Left renal cortex interstitium (tissue), 4 donors: ENCODE measurements at regions not wholly inside any gene's neighbourhood (a gene's known extent, or its start where the extent isn't known, plus 50 kb on each side); places are given as distances from the start of the nearest gene placed in this dataset.

Experiments used
- DNase-seq, 4 donors: peaks; one replicate each; pipeline ENCODE4 v3.0.0-alpha.2; 2013; ENCODE audit warnings: low read depth in 4 of 4, low spot score in 2 of 4, missing footprints in 1 of 4

- DNase-seq = peak in 3 of 4 donors; percentile 44 to 58 (median 55)
These were observed 337.3 kb upstream of the CBLB start for GRCh38 chr3:106206146-106206545.

DNA sequence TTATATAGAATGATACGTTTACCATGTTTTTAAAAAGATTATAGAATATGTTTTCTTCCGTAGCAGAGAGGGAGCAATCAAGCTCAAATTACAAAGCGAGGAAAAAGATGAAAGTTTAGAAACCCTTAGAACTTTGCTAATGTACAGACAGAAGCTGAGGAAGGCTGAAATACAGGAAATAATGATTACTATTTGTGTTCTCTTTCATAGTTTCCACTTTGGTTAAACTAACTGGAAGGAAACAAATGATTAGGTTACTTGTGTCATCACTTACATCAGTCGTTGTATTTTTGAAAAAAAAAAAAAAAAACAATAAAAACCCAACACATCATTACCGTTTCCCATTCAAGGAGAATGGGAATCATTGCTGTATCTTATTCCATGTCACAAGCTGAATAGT lies 337.8 kb upstream of the CBLB start:
- no peak for DNase-seq

GRCh38 chr3:106208251-106208650 lies 339.4 kb upstream of the CBLB start:
- DNase-seq = no peak

DNA sequence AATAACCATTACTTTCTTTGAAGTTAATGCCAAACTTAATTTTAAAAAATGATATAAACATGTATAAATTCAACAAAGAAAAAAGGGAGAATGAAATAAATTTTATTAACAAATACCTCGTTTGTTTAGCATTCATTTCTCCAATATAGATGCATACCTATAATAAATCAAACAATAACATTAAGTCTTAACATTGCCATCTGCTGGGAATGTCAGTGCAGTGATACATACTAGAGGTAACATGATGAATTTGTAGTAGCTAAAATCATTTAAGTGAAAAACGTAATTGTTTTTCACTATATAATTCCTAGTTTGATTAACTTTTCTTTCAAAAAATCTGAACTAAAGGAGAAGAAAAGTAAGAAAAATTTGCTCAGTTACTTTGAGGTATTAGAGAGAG lies 340.2 kb upstream of the CBLB start:
- DNase-seq = no peak

DNA sequence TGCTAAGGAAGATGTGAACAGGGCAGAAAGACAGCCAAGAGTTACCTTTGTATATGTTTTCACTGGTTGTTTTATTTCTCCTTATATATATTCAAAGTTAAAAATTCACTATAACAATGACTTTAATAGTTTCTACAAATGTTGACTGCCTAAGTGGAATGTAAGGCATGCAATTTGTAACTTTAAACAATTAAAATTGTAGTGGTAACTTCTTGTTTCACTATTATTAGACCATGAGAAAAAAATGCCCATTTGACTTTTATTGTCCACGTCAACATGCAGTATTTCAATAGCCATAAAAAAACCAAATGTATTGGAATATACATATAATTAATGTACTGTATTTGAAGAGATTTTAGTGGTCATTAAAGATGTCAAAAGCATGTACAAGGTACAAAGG lies 340.7 kb upstream of the CBLB start:
- no peak for DNase-seq

GRCh38 chr3:106210923-106211322 lies 342.1 kb upstream of the CBLB start:
- no peak for DNase-seq

- DNase-seq = no peak
These were observed 343.9 kb upstream of the CBLB start for GRCh38 chr3:106212665-106213222.

DNA sequence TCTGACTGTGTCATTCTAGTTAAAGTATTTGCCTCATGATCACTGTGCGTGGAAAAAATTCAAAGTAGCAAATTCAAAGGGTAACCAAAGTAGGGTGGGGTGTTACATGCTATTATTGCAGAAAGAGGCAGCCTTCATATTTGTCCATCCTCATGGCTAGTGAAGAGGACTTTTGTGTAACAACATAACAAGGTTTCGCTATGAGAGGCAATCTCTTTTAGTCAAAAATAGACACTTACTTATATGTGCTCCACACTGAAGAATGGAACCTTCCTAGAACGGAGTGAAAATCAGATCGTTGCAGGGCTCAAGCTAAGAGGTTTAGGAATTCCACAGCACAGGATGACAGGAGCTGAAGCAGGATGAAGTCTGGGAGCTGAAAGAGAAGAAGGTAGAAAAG lies 345.1 kb upstream of the CBLB start:
- DNase-seq = no peak

DNA sequence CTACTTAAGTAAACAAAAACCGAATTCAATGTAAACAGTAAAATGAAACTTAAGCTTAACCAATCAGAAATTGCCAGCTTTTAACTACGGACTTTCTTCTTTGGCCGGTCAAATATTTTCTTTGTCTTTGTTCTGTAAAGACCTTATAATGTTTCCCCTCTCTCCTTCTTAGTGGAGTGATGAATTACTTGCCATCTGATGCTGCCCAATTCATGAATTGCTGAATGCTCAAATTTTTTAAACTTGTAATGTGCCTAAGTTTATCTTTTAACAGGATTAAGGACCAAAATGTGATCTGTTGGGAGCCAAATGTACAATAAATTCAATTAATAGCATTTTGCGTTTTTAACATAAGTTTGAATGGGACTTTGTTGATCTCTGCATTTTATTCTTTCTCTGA lies 345.8 kb upstream of the CBLB start:
- no peak for DNase-seq

DNA sequence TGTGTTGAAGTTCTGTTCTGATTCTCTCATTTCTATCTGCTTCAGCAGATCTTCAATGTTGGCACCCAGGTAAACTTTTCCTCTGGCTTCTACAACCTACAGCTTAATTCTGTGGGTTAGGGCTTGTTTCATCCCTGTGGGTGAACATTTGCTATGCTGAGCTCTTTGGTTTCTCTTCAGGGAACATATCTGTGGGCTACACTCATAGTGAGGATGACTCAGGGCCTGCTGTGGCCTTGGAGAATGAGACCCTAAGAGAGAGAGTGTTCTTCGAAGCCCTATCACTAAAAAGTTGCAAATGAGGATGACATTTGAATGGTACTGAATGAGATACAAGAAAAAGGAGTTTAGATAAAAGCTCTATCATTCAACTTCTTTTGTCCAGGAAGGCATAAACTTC lies 346.2 kb upstream of the CBLB start:
- no peak for DNase-seq

DNA sequence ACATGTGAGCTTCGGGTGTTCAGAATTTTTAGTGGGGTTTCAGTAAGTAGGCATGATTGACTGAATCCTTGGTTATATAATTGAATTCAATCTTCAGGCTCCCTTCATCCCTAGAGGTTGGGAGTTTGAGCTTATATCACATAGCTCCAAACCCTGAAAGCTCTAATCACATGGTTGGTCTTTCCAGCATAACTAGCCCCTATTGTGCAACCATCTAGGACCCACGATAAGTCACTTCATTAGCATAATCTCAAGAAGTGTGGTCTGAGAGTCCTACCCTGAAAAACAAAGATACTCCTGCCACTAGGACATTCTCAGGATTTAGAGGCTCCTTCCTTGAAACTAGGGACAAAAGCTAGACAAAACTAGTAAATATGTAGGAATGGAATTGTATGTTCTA lies 348.9 kb upstream of the CBLB start:
- DNase-seq = no peak

DNA sequence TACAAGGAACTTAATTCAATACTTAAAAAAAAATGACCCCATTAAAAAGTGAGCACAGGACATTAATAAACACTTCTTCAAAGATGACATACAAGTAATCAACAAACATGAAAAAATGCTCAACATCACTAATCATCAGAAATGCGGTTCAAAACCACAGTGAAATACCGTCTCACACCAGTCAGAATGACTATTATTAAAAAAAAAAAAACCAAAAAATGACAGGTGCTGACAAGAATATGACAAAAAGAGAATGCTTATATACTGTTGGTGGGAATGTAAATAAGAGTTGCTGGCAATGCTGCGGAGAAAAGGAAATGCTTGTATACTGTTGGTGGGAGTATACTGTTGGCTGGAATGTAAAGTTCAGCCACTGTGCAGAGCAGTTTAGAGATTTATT lies 358.3 kb upstream of the CBLB start:
- no peak for DNase-seq

DNA sequence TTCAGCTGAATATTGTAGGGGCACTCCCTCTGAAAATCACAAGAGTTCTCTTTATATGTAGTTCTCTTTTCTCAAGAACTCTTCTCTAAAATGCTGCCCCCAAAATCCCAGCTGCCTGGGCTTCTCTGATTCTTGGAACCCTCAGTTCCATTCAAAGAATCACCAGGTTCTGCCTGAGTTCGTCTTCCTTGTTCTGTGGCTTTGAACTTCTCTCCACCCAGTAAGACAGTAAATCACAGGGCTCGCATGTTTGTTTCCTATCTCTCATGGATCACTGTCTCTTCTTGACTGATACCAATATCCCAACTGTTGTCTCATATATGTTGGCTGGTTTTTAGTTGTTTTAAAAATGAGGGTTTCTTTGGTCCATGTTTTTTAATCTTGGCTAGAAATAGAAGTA lies 359.5 kb upstream of the CBLB start:
- no peak for DNase-seq

DNA sequence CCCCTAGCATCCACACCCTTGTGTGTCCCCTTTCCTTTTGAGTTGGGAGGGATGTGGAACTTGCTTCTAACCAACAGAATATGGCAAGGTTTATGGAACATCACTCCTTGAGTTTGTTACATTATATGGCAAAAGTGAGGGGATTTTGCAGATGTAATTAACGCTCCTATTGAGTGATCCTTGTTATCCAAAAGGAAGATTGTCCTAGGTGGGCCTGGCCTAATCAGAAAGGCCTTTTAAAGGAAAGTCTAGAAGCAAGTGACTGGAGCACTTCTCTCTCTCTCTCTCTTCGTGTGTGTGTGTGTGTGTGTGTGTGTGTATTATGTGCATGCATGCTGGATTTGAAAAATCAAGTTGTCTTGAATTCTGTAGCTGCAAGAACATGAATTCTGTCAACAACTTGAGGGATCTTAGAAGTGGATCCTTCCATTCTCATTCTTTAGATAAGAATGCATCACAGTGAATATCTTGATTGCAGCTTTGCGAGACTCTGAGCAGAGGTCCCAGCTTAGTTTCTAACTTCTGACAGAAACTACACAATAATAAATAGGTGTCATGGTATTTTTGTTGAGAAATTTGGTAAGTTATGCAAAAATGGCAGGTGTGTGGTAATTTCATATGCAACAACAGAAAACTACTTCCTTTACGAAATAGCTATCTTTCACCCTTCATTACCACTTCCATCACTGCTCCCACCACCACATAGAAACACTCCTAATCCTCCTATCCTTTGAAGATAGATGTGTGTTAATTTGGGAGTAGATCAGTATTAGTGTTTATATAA lies 360.9 kb upstream of the CBLB start:
- no peak for DNase-seq

GRCh38 chr3:106231086-106231485 lies 362.3 kb upstream of the CBLB start:
- DNase-seq = no peak

DNA sequence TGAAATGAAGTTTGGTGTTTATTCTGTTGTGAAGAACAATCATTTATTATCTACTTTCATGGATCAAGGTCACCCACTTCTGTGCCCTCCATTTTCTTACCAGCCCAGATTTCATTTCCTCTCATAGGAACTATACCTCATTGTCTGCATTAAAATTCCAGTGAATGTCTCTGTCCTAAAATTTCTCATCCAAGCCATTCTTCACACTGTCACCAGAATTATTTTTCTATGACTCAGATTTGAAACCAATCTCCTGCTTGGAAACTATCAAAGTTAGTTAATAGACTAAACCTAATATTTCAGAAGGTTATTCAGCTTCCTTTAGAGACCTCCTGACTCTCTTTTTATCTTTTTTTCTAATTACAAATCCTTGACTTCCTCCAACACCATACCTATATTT lies 364.1 kb upstream of the CBLB start:
- no peak for DNase-seq

GRCh38 chr3:106239195-106239697 lies 370.4 kb upstream of the CBLB start:
- DNase-seq = no peak

DNA sequence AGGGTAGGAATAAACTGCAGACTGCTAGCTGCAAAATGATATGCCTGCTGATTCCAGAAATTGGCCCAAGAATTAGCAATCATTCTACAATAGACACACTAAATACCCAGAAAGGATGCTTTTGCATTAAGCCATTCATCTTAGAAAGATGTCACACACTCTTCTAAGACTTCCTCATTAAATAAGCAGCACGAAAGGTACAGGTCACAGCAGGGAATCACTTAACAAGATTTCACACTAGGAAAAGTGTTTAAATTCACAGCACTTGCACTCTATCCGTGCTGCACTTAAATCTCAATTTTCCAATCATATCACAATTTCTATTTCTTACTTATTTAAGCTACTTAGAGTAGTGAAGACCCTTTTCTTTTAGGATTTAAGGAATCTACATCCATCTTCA lies 372.8 kb upstream of the CBLB start:
- no peak for DNase-seq

DNA sequence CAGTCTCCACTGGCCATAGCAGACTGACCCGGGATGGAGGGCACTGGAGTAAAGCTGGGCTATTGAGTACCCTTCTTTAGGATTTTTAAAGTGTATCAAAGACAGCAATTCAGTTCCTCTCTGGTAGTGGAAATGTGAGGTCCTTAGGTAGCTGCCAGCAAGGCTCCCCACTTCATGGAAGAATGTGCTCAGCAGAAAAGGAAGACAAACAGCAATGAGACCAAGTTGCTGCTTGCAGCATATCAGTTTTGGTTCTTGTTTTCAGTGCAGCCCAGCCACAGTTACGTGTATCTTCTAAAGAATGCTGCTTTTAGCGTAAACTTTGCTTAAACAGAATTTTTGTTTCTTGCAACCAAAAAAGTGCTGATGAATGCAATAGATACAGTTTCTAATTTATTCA lies 374.0 kb upstream of the CBLB start:
- no peak for DNase-seq

DNA sequence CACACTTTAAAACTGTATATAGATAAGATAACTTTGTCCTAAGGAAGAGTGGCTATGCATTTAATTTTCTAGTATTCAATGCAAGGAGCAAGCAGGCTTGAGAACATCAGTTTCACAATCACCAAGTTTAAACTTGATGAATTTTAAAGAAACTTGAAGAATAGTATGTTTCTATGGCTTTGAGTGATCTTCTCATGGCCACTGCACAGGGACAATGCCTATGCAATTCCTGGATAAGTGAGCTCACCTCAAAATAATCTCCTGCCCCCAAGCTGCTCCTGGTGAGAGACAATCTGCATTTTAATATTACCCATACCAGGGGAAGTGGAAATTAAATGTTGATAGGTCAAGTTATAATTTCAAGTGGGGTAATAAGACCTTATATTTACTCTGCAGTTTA lies 376.6 kb upstream of the CBLB start:
- no peak for DNase-seq

- DNase-seq = no peak
These were observed 379.3 kb upstream of the CBLB start for GRCh38 chr3:106247902-106248684.

GRCh38 chr3:106249159-106249558 lies 380.3 kb upstream of the CBLB start:
- no peak for DNase-seq
